ENCODE measurements at regions not wholly inside any gene's neighbourhood (a gene's known extent, or its start where the extent isn't known, plus 50 kb on each side); places are given as distances from the start of the nearest gene placed in this dataset.
"Not testable (repeated sequence)": the region's sequence is repeated elsewhere in the genome, so short reads cannot be mapped to it uniquely, and the experiment has no call there.

DNA sequence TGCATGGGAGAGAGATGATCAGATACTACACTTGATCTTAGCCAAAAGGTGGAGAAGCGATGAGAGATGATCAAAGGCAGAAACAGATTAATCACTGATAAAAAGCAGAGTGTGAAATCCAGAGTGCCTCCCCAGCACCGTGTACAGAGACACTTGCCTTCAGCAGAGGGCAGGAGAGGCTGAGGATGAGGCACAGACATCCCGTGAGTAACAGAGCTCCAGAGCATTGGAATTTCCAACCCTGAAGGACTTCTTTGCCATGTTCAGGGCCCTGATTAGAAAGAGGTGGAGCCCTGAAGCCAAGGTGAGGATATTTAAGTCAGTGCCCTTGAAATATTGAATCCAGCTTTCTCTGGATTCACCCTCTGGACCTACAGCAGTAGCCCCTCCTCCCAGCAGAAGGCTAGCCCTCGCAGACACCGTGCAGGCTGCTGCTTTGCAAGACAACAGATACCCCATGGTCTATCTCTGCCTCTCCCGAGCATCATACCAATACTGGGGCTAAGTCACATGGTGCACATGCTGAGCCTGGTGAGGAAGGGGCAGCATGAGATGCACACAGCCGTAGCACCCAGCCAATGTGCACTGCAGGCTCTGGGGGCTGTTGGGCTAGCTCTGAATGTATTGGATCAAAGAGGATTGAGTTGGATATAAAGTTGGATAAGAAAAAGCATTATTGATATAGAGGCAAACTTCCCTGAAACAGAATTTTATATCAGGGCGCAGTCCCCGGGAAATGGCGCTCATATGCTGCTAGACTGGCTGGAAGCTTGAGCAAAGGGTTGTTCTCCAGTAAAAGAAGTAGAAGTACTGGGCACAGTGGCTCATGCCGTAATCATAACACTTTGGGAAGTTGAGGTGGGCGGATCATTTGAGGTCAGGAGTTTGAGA is 200.3 kb upstream of the B3GAT1 start:
- no peak for DNase-seq (ENCODE audit: low read depth in 3 of 3, low spot score in 1 of 3)

GRCh38 chr11:134611537-134611936 is 199.5 kb upstream of the B3GAT1 start:
- DNase-seq (ENCODE audit: low read depth in 3 of 3, low spot score in 1 of 3): no peak

- no peak for DNase-seq (ENCODE audit: low read depth in 3 of 3, low spot score in 1 of 3)
Observed at GRCh38 chr11:134610116-134610910, 198.3 kb upstream of the B3GAT1 start.

DNA sequence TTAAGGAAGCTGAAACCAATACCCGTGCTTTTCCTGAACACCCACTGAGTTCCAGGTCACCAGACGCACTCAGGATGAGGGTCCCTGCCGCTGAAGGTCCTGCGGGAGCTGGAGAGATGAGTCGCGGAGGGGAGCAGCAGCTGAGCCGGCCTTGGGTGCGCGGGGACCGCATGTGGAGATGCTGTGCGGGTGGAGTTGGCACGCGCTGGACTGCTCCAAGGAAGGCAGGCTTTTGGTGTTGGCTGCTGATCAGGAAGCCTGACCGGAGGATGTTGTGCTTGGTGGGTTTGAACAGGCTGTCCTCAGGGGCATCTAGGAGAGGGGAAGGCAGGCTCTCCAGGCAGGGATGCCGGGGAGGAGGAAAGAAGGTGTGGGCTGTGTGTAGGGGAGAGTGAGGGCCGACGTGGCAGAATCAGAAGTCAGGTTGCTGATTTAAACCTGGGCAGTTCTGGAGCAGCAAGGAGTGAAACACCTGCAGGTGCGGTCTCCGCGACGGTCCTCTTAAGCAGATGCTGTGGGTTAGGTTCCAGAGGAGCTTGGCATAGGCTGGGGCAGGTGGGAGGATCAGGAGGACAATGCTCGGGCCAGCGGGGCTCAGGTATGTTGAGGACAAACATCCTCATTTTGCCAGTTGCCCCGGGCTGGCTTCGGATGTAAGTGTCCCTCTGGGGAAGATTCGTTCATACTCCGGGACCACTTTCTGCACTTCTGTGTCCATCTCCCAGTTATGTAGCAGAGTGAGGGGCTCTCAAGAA is 197.5 kb upstream of the B3GAT1 start:
- DNase-seq (ENCODE audit: low read depth in 3 of 3, low spot score in 1 of 3): no peak

DNA sequence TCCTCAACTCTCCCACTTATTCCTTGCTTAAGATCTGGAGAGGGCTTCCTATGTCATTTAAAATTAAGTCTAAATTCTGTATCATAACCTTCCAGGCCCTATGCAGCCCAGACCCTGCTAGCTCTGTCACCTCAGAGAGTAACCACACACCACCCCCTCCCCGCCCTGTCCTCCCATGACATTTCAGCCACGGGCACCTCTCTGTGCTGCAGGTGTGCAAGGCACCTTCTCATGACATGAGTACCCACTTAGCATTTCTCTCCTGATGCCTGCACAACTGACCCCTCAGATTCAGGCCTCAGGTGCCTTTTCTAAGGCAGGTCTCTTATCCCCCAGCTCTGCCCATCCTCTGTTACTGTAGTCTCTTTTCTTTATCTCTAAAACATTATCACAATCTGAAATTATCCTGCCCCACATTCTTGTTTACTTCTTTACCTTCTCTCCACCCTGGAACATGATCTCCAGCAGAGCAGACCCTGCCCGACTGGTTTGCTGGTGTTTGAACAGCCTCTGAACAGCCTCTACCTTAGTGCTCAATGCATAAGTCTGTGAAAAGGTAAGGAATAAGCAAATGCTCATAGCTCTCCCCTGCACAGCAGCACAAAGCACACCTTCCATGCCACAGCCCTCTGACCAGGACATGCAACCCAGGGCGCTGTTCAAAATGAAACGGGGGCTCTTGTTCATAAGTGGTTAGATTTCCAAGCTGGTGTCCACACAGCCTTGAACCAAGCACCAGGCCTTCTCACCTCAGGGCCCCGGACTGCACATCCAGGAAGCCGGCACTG is 196.1 kb upstream of the B3GAT1 start:
- DNase-seq (ENCODE audit: low read depth in 3 of 3, low spot score in 1 of 3): no peak

- no peak for DNase-seq (ENCODE audit: low read depth in 3 of 3, low spot score in 1 of 3)
Observed at GRCh38 chr11:134606251-134606650, 194.2 kb upstream of the B3GAT1 start.

- DNase-seq (ENCODE audit: low read depth in 3 of 3, low spot score in 1 of 3): no peak
Observed at GRCh38 chr11:134604886-134605285, 192.8 kb upstream of the B3GAT1 start.

DNA sequence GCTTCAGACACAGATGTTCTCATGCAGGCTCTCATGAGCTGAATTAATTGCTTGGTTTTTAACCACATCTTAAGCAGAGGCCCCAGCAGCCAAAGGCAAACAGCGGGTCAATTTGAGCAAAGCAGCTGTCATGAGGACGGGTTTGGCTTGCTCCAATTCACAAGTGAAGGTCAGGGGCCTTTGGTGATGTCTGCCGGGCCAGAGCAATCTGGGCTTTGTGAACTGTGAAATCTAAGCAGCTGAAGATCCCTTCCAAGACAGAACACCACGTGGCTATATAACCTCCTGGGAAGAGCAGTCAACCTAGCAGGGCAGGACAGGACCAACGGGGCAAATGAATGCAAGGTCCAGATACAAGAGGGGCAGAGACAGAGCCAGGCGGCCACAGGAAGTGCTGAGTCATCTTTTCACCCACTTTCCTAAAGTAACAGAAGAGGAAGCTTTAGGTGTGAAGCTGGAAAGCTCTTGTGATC is 187.3 kb upstream of the B3GAT1 start:
- no peak for DNase-seq (ENCODE audit: low read depth in 3 of 3, low spot score in 1 of 3)

DNA sequence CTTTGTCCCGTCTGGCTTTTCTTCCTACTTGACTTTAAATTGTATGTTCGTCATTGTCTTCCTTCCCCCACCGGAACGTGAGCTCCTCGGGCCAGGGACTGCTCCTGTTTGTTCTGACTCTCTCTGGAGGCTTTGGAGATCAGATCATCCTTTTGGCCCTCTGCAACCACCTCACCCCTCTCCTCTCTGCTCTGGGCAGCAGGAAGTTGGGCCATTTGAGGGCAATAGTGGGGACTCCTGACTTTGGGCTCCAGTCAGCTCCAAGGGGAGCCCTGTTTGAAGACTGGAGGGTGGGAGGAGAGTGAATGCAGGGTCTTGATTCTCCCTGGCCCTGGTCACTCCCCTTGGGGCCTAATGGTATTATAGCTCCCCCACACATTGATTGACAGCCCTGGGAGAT is 186.3 kb upstream of the B3GAT1 start:
- no peak for DNase-seq (ENCODE audit: low read depth in 3 of 3, low spot score in 1 of 3)

GRCh38 chr11:134597452-134597851 is 185.4 kb upstream of the B3GAT1 start:
- DNase-seq (ENCODE audit: low read depth in 3 of 3, low spot score in 1 of 3): no peak

DNA sequence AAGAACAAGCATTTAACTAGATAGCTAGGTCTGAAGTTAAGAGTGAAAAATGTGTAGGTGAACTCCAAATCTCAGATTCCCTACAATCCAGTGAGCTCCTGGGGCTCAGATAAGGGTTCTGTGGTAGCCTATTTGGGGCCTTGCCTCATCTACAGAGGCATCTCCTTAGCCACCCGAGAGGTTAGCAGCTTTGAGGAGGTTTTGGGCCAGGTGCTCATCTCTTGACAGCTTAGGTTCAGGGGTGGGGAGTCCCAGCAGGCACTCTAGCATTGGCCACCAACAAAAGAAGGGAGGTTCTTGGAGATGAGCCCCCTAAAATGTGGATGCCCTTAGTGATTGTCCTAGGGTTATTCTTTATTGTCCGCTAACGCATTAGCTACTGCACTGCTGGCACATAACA is 184.4 kb upstream of the B3GAT1 start:
- no peak for DNase-seq (ENCODE audit: low read depth in 3 of 3, low spot score in 1 of 3)

DNA sequence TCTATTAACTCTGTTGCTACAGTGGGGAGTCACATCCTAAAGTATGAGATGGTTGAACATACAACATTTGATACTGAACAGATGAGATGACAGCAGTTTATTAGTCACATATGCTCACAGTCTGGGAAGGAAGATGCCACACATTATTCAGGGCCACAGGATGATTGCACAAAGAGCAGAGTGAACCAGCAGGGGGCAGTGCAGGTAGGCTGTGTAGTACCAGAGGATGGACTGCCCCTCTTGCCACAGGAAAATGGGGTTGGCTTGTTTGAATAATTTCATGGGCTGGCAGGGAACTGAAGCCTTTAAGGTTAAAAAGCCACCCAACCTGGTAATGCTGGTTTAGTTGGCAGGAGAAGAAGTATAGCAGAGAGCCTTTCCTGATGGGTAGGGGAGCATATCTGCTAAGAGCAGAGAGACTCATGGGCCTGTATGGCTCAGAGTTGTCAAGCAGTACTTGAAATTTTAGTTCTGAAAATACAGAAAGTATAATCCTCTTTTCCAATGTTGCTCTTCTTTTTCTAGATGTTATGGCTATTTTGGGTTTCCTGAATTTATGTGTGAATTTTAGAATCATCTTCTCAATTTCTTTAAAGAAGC is 180.4 kb upstream of the B3GAT1 start:
- DNase-seq (ENCODE audit: low read depth in 3 of 3, low spot score in 1 of 3): no peak

- DNase-seq (ENCODE audit: low read depth in 3 of 3, low spot score in 1 of 3): no peak
Observed at GRCh38 chr11:134591338-134591737, 179.3 kb upstream of the B3GAT1 start.

- DNase-seq (ENCODE audit: low read depth in 3 of 3, low spot score in 1 of 3): no peak
Observed at GRCh38 chr11:134589129-134589528, 177.1 kb upstream of the B3GAT1 start.

DNA sequence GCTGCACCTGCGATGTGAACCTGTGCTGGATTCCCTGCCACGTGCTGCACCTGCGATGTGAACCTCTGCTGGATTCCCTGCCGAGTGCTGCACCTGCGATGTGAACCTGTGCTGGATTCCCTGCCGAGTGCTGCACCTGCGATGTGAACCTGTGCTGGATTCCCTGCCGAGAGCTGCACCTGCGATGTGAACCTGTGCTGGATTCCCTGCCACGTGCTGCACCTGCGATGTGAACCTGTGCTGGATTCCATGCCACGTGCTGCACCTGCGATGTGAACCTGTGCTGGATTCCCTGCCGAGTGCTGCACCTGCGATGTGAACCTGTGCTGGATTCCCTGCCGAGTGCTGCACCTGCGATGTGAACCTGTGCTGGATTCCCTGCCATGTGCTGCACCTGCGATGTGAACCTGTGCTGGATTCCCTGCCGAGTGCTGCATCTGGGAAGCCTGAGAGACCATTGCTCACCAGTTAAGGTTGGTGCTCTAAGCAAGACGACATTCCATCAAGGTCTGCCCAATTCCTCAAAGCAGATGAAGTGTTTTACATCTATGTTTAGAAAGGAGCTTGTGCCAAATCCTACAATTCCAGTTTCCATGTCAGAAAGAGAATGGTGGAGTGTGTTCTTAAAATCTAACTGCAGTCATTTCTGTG is 176.5 kb upstream of the B3GAT1 start:
- not testable (repeated sequence) for DNase-seq (ENCODE audit: low read depth in 3 of 3, low spot score in 1 of 3)

- DNase-seq (ENCODE audit: low read depth in 3 of 3, low spot score in 1 of 3): no peak
Observed at GRCh38 chr11:134587345-134587744, 175.3 kb upstream of the B3GAT1 start.

DNA sequence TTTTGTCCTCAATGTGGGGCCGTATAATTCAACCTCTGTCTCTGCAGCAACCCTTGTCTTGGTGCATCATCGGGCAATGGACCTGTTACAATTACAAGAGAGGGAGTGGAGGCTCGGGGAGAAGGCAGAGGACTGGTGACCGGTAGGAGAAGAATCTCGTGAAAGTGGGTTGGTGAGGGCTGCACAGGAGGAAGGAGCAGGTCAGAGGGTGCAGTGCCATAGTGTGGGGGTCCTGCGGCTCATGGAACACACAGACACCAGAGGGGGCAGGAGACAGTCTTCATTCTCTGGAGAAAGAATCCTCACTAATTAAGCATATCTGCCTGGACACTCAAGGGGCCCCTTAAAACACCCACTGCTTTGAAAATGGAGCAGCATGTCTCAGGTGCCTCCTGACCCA is 174.7 kb upstream of the B3GAT1 start:
- DNase-seq (ENCODE audit: low read depth in 3 of 3, low spot score in 1 of 3): no peak

GRCh38 chr11:134585666-134586610 is 173.9 kb upstream of the B3GAT1 start:
- DNase-seq (ENCODE audit: low read depth in 3 of 3, low spot score in 1 of 3): no peak
